GM12878 (cell line): ENCODE measurements at regions not wholly inside any gene's neighbourhood (a gene's known extent, or its start where the extent isn't known, plus 50 kb on each side); places are given as distances from the start of the nearest gene placed in this dataset.

Experiments
- ATAC-seq: fragments of 200-7000 bp; cut with Tn5 transposase; 3 replicates; pipeline ENCODE4 v1.9.1; 2020; ENCODE audit warnings: mild to moderate bottlenecking, moderate library complexity
- BruUV-seq: library from RNA; stranded (reverse); fragments of 400-500 nt; replicated peaks from 2 replicates; lab custom pipeline; 2021; lab: Mats Ljungman, UMichigan
- CTCF ChIA-PET: fragments of 300-600 bp; sonication (Branson Sonifier 250); formaldehyde crosslinking; extraction: SDS; loops from one replicate; lab custom pipeline; 2021; ENCODE audit warnings: inconsistent platforms; lab: Yijun Ruan, JAX
- POLR2A ChIA-PET: fragments of 350-600 bp; formaldehyde crosslinking; extraction: SDS; loops from one replicate; lab custom pipeline; 2021; ENCODE audit warnings: inconsistent platforms; lab: Charles Lee
- RAD21 ChIA-PET: fragments of 300-600 bp; sonication (Branson Sonifier 250); formaldehyde crosslinking; loops from one replicate; lab custom pipeline; 2023; ENCODE audit warnings: antibody characterized with exemption; ENCODE audit not compliant: unreplicated experiment; lab: Charles Lee
- SMC1A ChIA-PET: fragments of 300-600 bp; sonication (Branson Sonifier 250); formaldehyde crosslinking; loops from one replicate; lab custom pipeline; 2023; ENCODE audit not compliant: unreplicated experiment, uncharacterized antibody; lab: Charles Lee
- DNase-seq: peaks from one replicate; pipeline ENCODE4 v3.0.0-alpha.2; 2011; ENCODE audit warnings: low read depth, low spot score
- FAIRE-seq: peaks from 3 replicates; lab custom pipeline; 2011; peaks lifted over from hg19 to GRCh38; lab: Jason Lieb, UNC
- H2AFZ ChIP-seq: 2 replicates; pipeline ENCODE4 v1.6.0; 2011; ENCODE audit warnings: low read depth, low read length, control low read depth; ENCODE audit not compliant: control insufficient read depth
- H3K27ac ChIP-seq: 2 replicates; pipeline ENCODE4 v1.5.1; 2011; ENCODE audit warnings: control low read depth; ENCODE audit not compliant: control insufficient read depth, insufficient read depth
- H3K27me3 ChIP-seq, 2 experiments: replicated peaks in 1 of 2; 2 replicates each; pipeline versions ENCODE4 v1.6.0 to v1.6.1; 2011; ENCODE audit warnings: low read length in 1 of 2; ENCODE audit not compliant: control insufficient read depth in 2 of 2, insufficient read depth in 2 of 2
- H3K36me3 ChIP-seq, 2 experiments: 2 replicates each; pipeline ENCODE4 v1.5.1; 2011; ENCODE audit warnings: low read length in 1 of 2; ENCODE audit not compliant: control insufficient read depth in 2 of 2, insufficient read depth in 2 of 2
- H3K4me1 ChIP-seq: 2 replicates; pipeline ENCODE4 v1.6.1; 2011; ENCODE audit warnings: mild to moderate bottlenecking, low read length, moderate library complexity, mixed read lengths; ENCODE audit not compliant: control insufficient read depth, insufficient read depth
- H3K4me2 ChIP-seq: 2 replicates; pipeline ENCODE4 v1.6.0; 2011; ENCODE audit warnings: control low read depth; ENCODE audit not compliant: control insufficient read depth, insufficient read depth
- H3K4me3 ChIP-seq: fragments of 200-600 bp; sonication (generic); 2 replicates; pipeline ENCODE4 v1.5.1; 2016
- H3K79me2 ChIP-seq: 2 replicates; pipeline ENCODE4 v1.6.0; 2011; ENCODE audit warnings: low read length; ENCODE audit not compliant: control insufficient read depth, insufficient read depth
- H3K9ac ChIP-seq: 2 replicates; pipeline ENCODE4 v1.8.0; 2011; ENCODE audit warnings: low read length, control low read depth, mixed read lengths; ENCODE audit not compliant: control insufficient read depth, insufficient read depth
- H3K9me3 ChIP-seq: replicated peaks from 3 replicates; pipeline ENCODE4 v1.5.1; 2011; ENCODE audit warnings: mild to moderate bottlenecking, low read length; ENCODE audit not compliant: control insufficient read depth, insufficient read depth
- H4K20me1 ChIP-seq: 2 replicates; pipeline ENCODE4 v1.6.0; 2011; ENCODE audit not compliant: control insufficient read depth, insufficient read depth
- ATF7 ChIP-seq: fragments of 450-650 bp; IDR thresholded peaks from 2 replicates; pipeline ENCODE4 v1.6.1; 2016; ENCODE audit warnings: low read depth, mild to moderate bottlenecking
- BCL11A ChIP-seq: IDR thresholded peaks from 2 replicates; pipeline ENCODE4 v1.6.1; 2011; ENCODE audit warnings: low read depth, low read length
- CUX1 ChIP-seq: IDR thresholded peaks from 2 replicates; pipeline ENCODE4 v1.6.1; 2012; ENCODE audit warnings: improper control_type of control experiment, low read depth, low read length; ENCODE audit not compliant: insufficient replicate concordance
- DPF2 ChIP-seq: fragments of 450-650 bp; IDR thresholded peaks from 2 replicates; pipeline ENCODE4 v1.6.1; 2017; ENCODE audit warnings: mild to moderate bottlenecking
- ETV6 ChIP-seq, 2 experiments: fragments of 450-650 bp in 1 of 2; IDR thresholded peaks in 1 of 2; conservative IDR thresholded peaks in 1 of 2; 2 replicates each; pipeline ENCODE4 v1.6.1; 2014; ENCODE audit warnings: antibody characterized with exemption in 1 of 2, borderline replicate concordance in 1 of 2, low read depth in 1 of 2, mild to moderate bottlenecking in 1 of 2, moderate library complexity in 1 of 2
- FOS ChIP-seq: IDR thresholded peaks from 3 replicates; pipeline ENCODE4 v1.6.1; 2011; ENCODE audit warnings: borderline replicate concordance; ENCODE audit not compliant: insufficient read length; ENCODE audit errors: extremely low read depth
- HDAC6 ChIP-seq: fragments of 200-600 bp; sonication (generic); IDR thresholded peaks from one replicate; pipeline ENCODE4 v1.8.0; 2017; ENCODE audit warnings: antibody characterized with exemption; ENCODE audit not compliant: unreplicated experiment
- IRF4 ChIP-seq: IDR thresholded peaks from 2 replicates; pipeline ENCODE4 v1.6.1; 2011; ENCODE audit warnings: low read depth, low read length
- KDM1A ChIP-seq: fragments of 200-600 bp; sonication (generic); IDR thresholded peaks from 2 replicates; pipeline ENCODE4 v1.6.1; 2016; ENCODE audit warnings: borderline replicate concordance
- MXI1 ChIP-seq: fragments of 150-350 bp; IDR thresholded peaks from 2 replicates; pipeline ENCODE4 v1.6.1; 2011; ENCODE audit warnings: low read depth, mild to moderate bottlenecking, inconsistent platforms, low read length, improper control_type of control experiment
- MYB ChIP-seq: fragments of 150-350 bp; IDR thresholded peaks from 2 replicates; pipeline ENCODE4 v1.6.1; 2014; ENCODE audit warnings: mild to moderate bottlenecking, low read depth, low read length, borderline replicate concordance
- POLR2AphosphoS2 ChIP-seq: IDR thresholded peaks from 2 replicates; pipeline ENCODE4 v1.6.1; 2011; ENCODE audit warnings: low read depth, mild to moderate bottlenecking, low read length, improper control_type of control experiment, moderate library complexity
- SMARCA5 ChIP-seq: fragments of 450-650 bp; IDR thresholded peaks from 2 replicates; pipeline ENCODE4 v1.6.1; 2017; ENCODE audit warnings: mild to moderate bottlenecking
- WRNIP1 ChIP-seq: IDR thresholded peaks from 2 replicates; pipeline ENCODE4 v1.6.1; 2011; ENCODE audit warnings: low read depth, low read length, improper control_type of control experiment, borderline replicate concordance
- WGBS: methylation state at CpG from one replicate; pipeline ENCODE4 v1.1.6; 2016; ENCODE audit warnings: low lambda C conversion rate; ENCODE audit not compliant: insufficient replicate concordance, insufficient coverage; ENCODE audit errors: missing lambda C conversion rate; 5-methylcytosine and 5-hydroxymethylcytosine counted together
- in situ Hi-C: fragments of 300-500 bp; cut with MboI; formaldehyde crosslinking; loops from 9 replicates; pipeline ENCODE4 v1.14.3; 2018; ENCODE audit warnings: mixed read lengths
- intact Hi-C: fragments of 100-400 bp; cut with micrococcal nuclease; formaldehyde crosslinking; loops from one replicate; pipeline ENCODE4 v1.14.2; 2022; ENCODE audit not compliant: unreplicated experiment
- TF ChIP-seq, protein P1 (sequence below): IDR thresholded peaks from 2 replicates; pipeline ENCODE4 v1.6.1; 2012; ENCODE audit warnings: low read depth, low read length, improper control_type of control experiment

- TF ChIP-seq WRNIP1 (no peak), DPF2 (no peak), MYB (no peak), IRF4 (no peak)
- TF ChIP-seq, all 136 proteins: peak for 0
Measured at GRCh38 chr13:47178090-47178950, 281.5 kb upstream of the HTR2A start (continued).

DNA sequence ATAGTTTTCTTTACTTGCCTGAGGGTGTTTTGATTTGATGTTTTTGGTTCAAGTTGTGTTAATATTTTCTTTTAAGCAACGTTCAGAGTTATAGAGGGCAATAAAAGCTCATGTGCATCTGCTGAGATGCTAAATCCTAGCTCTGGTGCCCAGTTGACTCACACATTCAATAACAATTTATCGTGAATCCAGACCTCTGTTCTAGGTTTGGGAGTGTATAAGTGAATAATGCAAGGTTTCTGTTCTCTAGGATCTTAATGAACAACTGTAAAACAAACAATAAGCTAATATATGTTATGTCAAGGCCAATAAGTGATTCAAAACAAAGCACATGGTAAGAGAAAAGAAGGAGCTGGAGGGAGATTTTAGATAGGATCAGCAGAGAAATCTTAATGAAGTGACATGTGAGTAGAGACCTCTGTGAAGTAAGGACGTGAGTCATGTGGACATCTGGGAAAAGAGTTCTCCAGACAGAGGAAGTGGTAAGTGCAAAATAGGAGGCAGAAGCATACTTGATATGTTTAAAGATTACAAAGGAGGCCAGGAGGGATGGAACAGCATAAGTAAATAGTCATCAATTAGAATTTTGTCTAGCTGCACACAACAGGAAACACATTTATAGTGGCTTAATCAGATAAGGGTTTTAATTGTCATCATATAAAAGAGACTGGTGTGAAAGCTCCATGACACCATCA is 278.5 kb upstream of the HTR2A start:
- CTCF ChIA-PET = interaction anchor here (0.9 to 1.2 kb wide), 2 partner anchors 39 to 146 kb away, joined by 3 read pairs; no protein-coding TSS in a partner anchor
- 13% methylated on average over 3 of the region's 3 CpGs for WGBS
- intact Hi-C loops = no loop called here
- TF ChIP-seq SMARCA5 (no peak), HDAC6 (no peak), FOS (no peak), KDM1A (no peak), BCL11A (no peak), ETV6 (conservative IDR thresholded peaks at IDR 0.05 in 1 of 2, IDR thresholded peaks at IDR 0.05 in 1 of 2; ENCODE audit: borderline replicate concordance in 1 of 2, low read depth in 1 of 2) (no peak), MXI1 (no peak), CUX1 (no peak), ATF7 (no peak), POLR2AphosphoS2 (no peak)
- TF ChIP-seq, protein P1, sequence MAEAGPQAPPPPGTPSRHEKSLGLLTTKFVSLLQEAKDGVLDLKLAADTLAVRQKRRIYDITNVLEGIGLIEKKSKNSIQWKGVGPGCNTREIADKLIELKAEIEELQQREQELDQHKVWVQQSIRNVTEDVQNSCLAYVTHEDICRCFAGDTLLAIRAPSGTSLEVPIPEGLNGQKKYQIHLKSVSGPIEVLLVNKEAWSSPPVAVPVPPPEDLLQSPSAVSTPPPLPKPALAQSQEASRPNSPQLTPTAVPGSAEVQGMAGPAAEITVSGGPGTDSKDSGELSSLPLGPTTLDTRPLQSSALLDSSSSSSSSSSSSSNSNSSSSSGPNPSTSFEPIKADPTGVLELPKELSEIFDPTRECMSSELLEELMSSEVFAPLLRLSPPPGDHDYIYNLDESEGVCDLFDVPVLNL = no peak

More for the DNA sequence above, 278.5 kb upstream of the HTR2A start:
- Histone ChIP-seq H3K4me1 (no peaks in the 10 kb centered on the region), H3K27me3 (no peaks in the 10 kb centered on the region), H3K4me3 (no peak overlapping the region), H3K9me3 (no peaks in the 10 kb centered on the region), H3K36me3 (no peaks in the 10 kb centered on the region), H3K4me2 (no peak overlapping the region), H4K20me1 (no peaks in the 10 kb centered on the region), H3K27ac (no peak overlapping the region), H3K9ac (no peak overlapping the region), H2AFZ (no peak overlapping the region), H3K79me2 (no peaks in the 10 kb centered on the region)
- FAIRE-seq (no peak), ATAC-seq (no peak), DNase-seq (no peak)
- RAD21 ChIA-PET = no interaction called here
- POLR2A ChIA-PET = no interaction called here
- in situ Hi-C loops = no loop called here
- BruUV-seq = no TSS peak
- SMC1A ChIA-PET = no interaction called here
